Right lobe of liver (tissue), 6 donors: ENCODE measurements at regions not wholly inside any gene's neighbourhood (a gene's known extent, or its start where the extent isn't known, plus 50 kb on each side); places are given as distances from the start of the nearest gene placed in this dataset.
A peak's percentile ranks its signal among the peaks of the same experiment; 100 is the strongest.
"Not testable (repeated sequence)": the region's sequence is repeated elsewhere in the genome, so short reads cannot be mapped to it uniquely, and the experiment has no call there.

Experiments
- ATAC-seq, 4 donors: fragments of 200-7000 bp; cut with Tn5 transposase; one replicate each; pipeline ENCODE4 v1.9.1; 2020; ENCODE audit warnings: mild to moderate bottlenecking in 4 of 4, moderate library complexity in 4 of 4
- DNase-seq, 3 donors: peaks; one replicate each; pipeline ENCODE4 v3.0.0-alpha.2; 2020
- H3K27ac ChIP-seq, 3 donors: fragments of 200-600 bp; one replicate each; pipeline ENCODE4 v1.8.0; 2022
- H3K27me3 ChIP-seq, 2 donors: fragments of 200-600 bp; one replicate each; pipeline ENCODE4 v1.8.0; 2022
- H3K36me3 ChIP-seq, 4 donors: fragments of 200-600 bp; sonication (generic) in 1 of 4; one replicate each; pipeline versions ENCODE4 v1.5.1 to v1.8.0; 2017 to 2022; ENCODE audit warnings: control low read depth in 1 of 4
- H3K4me1 ChIP-seq, 4 donors: fragments of 200-600 bp; sonication (generic) in 1 of 4; one replicate each; pipeline versions ENCODE4 v1.5.1 to v1.8.0; 2017 to 2022; ENCODE audit warnings: control low read depth in 1 of 4
- H3K4me3 ChIP-seq, 3 donors: fragments of 200-600 bp; one replicate each; pipeline ENCODE4 v1.8.0; 2022
- H3K9me3 ChIP-seq, 4 donors: fragments of 200-600 bp; sonication (generic) in 1 of 4; one replicate each; pipeline versions ENCODE4 v1.5.1 to v1.8.0; 2017 to 2022; ENCODE audit warnings: control low read depth in 1 of 4
- WGBS: methylation state at CpG from one replicate; pipeline ENCODE4 v1.1.6; 2018; ENCODE audit warnings: low coverage, low lambda C conversion rate; ENCODE audit not compliant: insufficient coverage; ENCODE audit errors: missing lambda C conversion rate; 5-methylcytosine and 5-hydroxymethylcytosine counted together
- intact Hi-C, 2 donors: fragments of 100-400 bp; cut with DNase I; formaldehyde crosslinking; loops; one replicate each; pipeline versions ENCODE4 v1.11.2 to v1.14.1; 2022
- donor health status: DM: no; HTN: yes; CAD: no.
- donor health status: DM: no; HTN: no; CAD: no.
- donor health status: DM: no; HTN: no; CAD: no.
- donor health status: DM: no; HTN: yes; CAD: no.
- donor health status: DM: no; HTN: yes; CAD: no.

GRCh38 chr16:32478406-32478805 lies 197.6 kb downstream of the TP53TG3 start:
- intact Hi-C loops, H3K4me1 ChIP-seq, H3K36me3 ChIP-seq, H3K9me3 ChIP-seq, ATAC-seq, H3K27ac ChIP-seq, DNase-seq, H3K27me3 ChIP-seq, H3K4me3 ChIP-seq: not testable (repeated sequence)
- 85% methylated on average over 15 of the region's 38 CpGs for WGBS

- WGBS: no CpG with 5 or more reads among the region's 10 CpGs
- intact Hi-C loops, H3K4me3 ChIP-seq, H3K27ac ChIP-seq, ATAC-seq, H3K36me3 ChIP-seq, H3K9me3 ChIP-seq, H3K4me1 ChIP-seq, H3K27me3 ChIP-seq, DNase-seq: not testable (repeated sequence)
These were observed 198.4 kb downstream of the TP53TG3 start for GRCh38 chr16:32477551-32477950.

- 100% methylated on average over 2 of the region's 20 CpGs for WGBS
- ATAC-seq, H3K36me3 ChIP-seq, H3K9me3 ChIP-seq, H3K4me3 ChIP-seq, intact Hi-C loops, H3K27me3 ChIP-seq, H3K4me1 ChIP-seq, H3K27ac ChIP-seq: not testable (repeated sequence)
- DNase-seq: peak in 1 of 3 donors; percentile 21
These were observed 201.6 kb downstream of the TP53TG3 start for GRCh38 chr16:32474365-32474764.

- H3K27me3 ChIP-seq, H3K4me3 ChIP-seq, H3K4me1 ChIP-seq, H3K9me3 ChIP-seq, H3K36me3 ChIP-seq, ATAC-seq, intact Hi-C loops, H3K27ac ChIP-seq: not testable (repeated sequence)
- WGBS: 56% methylated on average over 12 of the region's 20 CpGs
- DNase-seq: peak in 1 of 3 donors; percentile 43
These were observed 208.6 kb downstream of the TP53TG3D start for GRCh38 chr16:32461666-32462065.

GRCh38 chr16:32461001-32461400 lies 207.9 kb downstream of the TP53TG3D start:
- ATAC-seq, intact Hi-C loops, H3K27me3 ChIP-seq, H3K9me3 ChIP-seq, H3K4me1 ChIP-seq, H3K36me3 ChIP-seq, H3K27ac ChIP-seq, H3K4me3 ChIP-seq: not testable (repeated sequence)
- WGBS: 61% methylated on average over 5 of the region's 7 CpGs
- DNase-seq: peak in 1 of 3 donors; percentile 34
